ENCODE measurements at regions not wholly inside any gene's neighbourhood (a gene's known extent, or its start where the extent isn't known, plus 50 kb on each side); places are given as distances from the start of the nearest gene placed in this dataset.

- no peaks in the 10 kb centered on the region for H3K4me1 ChIP-seq (ENCODE audit: control insufficient read depth, extremely low read depth, insufficient read depth, low read length)
- H3K36me3 ChIP-seq (ENCODE audit: control insufficient read depth in 2 of 2, extremely low read depth in 1 of 2, insufficient read depth in 2 of 2, low read length in 2 of 2), result no peaks in the 10 kb centered on the region
- no peak overlapping the region for H2AFZ ChIP-seq (ENCODE audit: control insufficient read depth, low read length)
- H3K9me3 ChIP-seq (ENCODE audit: control insufficient read depth, low read depth, low read length), result no peaks in the 10 kb centered on the region
- FAIRE-seq, result no peak
- H3K79me2 ChIP-seq (ENCODE audit: control insufficient read depth, insufficient read depth, low read length), result no peaks in the 10 kb centered on the region
- no peaks in the 10 kb centered on the region for H3K27me3 ChIP-seq (ENCODE audit: control insufficient read depth, extremely low read depth, insufficient read depth, low read length)
- no peak overlapping the region for H3K27ac ChIP-seq (ENCODE audit: control insufficient read depth, insufficient read depth, low read length)
- no peak overlapping the region for H3K4me3 ChIP-seq (ENCODE audit: control insufficient read depth in 2 of 3, extremely low read depth in 1 of 3, insufficient read depth in 2 of 3, low read depth in 1 of 3, low read length in 3 of 3)
- TF ChIP-seq EZH2 (IDR thresholded peaks at IDR 0.05; ENCODE audit: low read length), result no peak
- TF ChIP-seq CTCF (optimal IDR thresholded peaks at IDR 0.05 in 1 of 3, IDR thresholded peaks at IDR 0.05 in 1 of 3, conservative IDR thresholded peaks at IDR 0.05 in 1 of 3; ENCODE audit: extremely low read depth in 1 of 3, insufficient read depth in 2 of 3, low read length in 3 of 3), result no peak
- no peaks in the 10 kb centered on the region for H3K9me1 ChIP-seq (ENCODE audit: control insufficient read depth, extremely low read depth, insufficient read depth, low read length)
- DNase-seq (ENCODE audit: low read depth, low spot score), result no peak
- dilution Hi-C loops (cut with MboI; ENCODE audit: extremely low pct_ligation_motif_present, low sequenced_read_pairs), result no loop called here
- H3K4me2 ChIP-seq (ENCODE audit: control insufficient read depth, extremely low read depth, insufficient read depth, low read depth, low read length), result no peak overlapping the region
- H4K20me1 ChIP-seq (ENCODE audit: control insufficient read depth, extremely low read depth, insufficient read depth, low read length), result no peaks in the 10 kb centered on the region
- no peak overlapping the region for H3K9ac ChIP-seq (ENCODE audit: control insufficient read depth, extremely low read depth, insufficient read depth, low read length)
These were observed 50.0 kb upstream of the NMD3 start for GRCh38 chr3:161171113-161171512.
